GM19351 (cell line): ENCODE measurements at regions not wholly inside any gene's neighbourhood (a gene's known extent, or its start where the extent isn't known, plus 50 kb on each side); places are given as distances from the start of the nearest gene placed in this dataset.

Experiments used
- ATAC-seq: cut with Tn5 transposase; IDR thresholded peaks from one replicate; pipeline ENCODE4 v1.9.1; 2021; ENCODE audit warnings: mild to moderate bottlenecking, moderate library complexity; ENCODE audit not compliant: unreplicated experiment

- no peak for ATAC-seq
These were observed 451.0 kb downstream of the MEIS1 start for GRCh38 chr2:66885775-66886383.

- ATAC-seq, result no peak
These were observed 453.3 kb downstream of the MEIS1 start for GRCh38 chr2:66888246-66888645.

GRCh38 chr2:66888791-66889631 lies 454.1 kb downstream of the MEIS1 start:
- ATAC-seq, result no peak

- ATAC-seq, result no peak
These were observed 454.6 kb downstream of the MEIS1 start for GRCh38 chr2:66889632-66889882.

GRCh38 chr2:66890166-66890742 lies 455.3 kb downstream of the MEIS1 start:
- ATAC-seq, result no peak

GRCh38 chr2:66895206-66895605 lies 460.3 kb downstream of the MEIS1 start:
- ATAC-seq, result no peak

- no peak for ATAC-seq
These were observed 461.2 kb downstream of the MEIS1 start for GRCh38 chr2:66896131-66896530.

- no peak for ATAC-seq
These were observed 462.3 kb downstream of the MEIS1 start for GRCh38 chr2:66897181-66897580.

GRCh38 chr2:66897691-66898150 lies 462.8 kb downstream of the MEIS1 start:
- ATAC-seq, result no peak

GRCh38 chr2:66899109-66899508 lies 464.2 kb downstream of the MEIS1 start:
- ATAC-seq, result no peak

GRCh38 chr2:66899648-66900047 lies 464.7 kb downstream of the MEIS1 start:
- ATAC-seq, result no peak

- no peak for ATAC-seq
These were observed 466.4 kb downstream of the MEIS1 start for GRCh38 chr2:66901344-66901743.

- ATAC-seq, result no peak
These were observed 468.3 kb downstream of the MEIS1 start for GRCh38 chr2:66903183-66903582.

GRCh38 chr2:66903745-66904465 lies 469.0 kb downstream of the MEIS1 start:
- ATAC-seq, result no peak

- no peak for ATAC-seq
These were observed 480.3 kb downstream of the MEIS1 start for GRCh38 chr2:66915237-66915636.

- ATAC-seq, result no peak
These were observed 477.8 kb upstream of the ETAA1 start for GRCh38 chr2:66919286-66919685.

GRCh38 chr2:66920415-66920814 lies 476.7 kb upstream of the ETAA1 start:
- ATAC-seq, result no peak

GRCh38 chr2:66925128-66925527 lies 472.0 kb upstream of the ETAA1 start:
- no peak for ATAC-seq

GRCh38 chr2:66926594-66927112 lies 470.5 kb upstream of the ETAA1 start:
- ATAC-seq, result no peak

GRCh38 chr2:66929632-66930338 lies 467.3 kb upstream of the ETAA1 start:
- no peak for ATAC-seq
